Endothelial cell of hepatic sinusoid (primary cell): ENCODE measurements at regions not wholly inside any gene's neighbourhood (a gene's known extent, or its start where the extent isn't known, plus 50 kb on each side); places are given as distances from the start of the nearest gene placed in this dataset.

ENCODE experiments used
- in situ Hi-C: cut with HindIII; loops from 2 replicates; pipeline ENCODE4 v1.10.0; 2017; ENCODE audit warnings: low sequenced_read_pairs

DNA sequence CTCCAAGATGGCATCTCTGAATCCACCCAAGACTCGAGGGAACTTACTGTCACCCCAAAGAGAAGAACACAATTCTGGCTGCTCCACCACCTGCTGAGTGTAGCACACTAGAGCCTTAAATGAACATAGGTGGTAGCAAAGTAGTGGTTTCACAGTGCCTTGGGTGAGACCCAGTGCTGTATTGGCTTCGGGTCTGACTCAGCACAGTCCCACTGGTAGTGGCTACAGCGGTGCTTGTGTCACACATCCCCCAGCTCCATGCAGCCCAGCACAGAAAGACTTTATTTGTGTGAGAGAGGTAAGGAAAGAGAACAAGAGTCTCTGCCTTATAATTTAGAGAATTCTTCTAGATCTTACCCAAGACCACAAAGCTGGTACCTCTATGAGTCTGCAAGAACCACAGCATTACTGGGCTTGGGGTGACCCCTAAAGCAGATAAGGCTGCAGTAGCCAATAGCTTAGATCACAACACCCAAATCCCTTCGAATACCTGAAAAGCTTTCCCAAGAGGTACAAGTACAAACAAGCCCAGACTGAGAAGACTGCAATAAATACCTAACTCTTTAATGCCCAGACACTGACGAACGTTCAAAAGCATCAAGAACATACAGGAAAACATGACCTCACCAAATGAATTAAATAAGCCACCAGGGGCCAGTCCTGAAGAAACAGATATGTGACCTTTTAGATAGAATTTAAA lies 83.3 kb upstream of the SLC38A4 start:
- in situ Hi-C loops, result no loop called here

DNA sequence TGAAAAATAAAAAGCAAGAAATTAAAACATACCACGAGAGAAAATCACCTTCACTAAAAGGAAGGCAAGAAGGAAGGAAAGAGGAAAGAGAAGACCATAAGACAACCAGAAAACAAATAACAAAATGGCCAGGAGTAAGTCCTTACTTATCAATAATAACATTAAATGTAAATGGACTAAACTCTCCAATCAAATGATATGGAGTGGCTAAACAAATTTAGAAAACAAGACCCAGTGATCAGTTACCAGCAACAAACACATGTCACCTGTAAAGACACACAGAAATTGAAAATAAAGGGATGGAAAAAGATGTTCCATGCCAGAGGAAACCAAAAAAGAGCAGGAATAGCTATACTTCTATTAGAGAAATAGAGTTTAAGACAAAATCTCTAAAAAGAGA lies 85.0 kb upstream of the SLC38A4 start:
- in situ Hi-C loops, result no loop called here

DNA sequence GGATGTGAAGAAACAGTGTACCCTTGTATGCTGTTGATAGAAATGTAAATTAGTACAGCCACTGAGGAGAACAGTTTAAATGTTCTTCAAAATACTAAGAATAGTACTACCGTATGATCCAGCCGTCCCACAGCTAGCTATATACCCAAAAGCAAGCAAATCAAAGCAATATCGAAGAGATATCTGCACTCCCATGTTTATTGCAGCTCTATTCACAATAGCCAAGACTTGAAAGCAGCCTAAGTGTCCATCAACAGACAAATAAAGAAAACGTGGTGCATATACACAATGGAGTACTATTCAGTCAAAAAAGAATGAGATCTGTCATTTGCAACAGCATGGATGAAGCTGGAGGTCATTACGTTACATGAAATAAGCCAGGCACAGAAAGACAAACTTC lies 88.5 kb upstream of the SLC38A4 start:
- in situ Hi-C loops, result no loop called here

DNA sequence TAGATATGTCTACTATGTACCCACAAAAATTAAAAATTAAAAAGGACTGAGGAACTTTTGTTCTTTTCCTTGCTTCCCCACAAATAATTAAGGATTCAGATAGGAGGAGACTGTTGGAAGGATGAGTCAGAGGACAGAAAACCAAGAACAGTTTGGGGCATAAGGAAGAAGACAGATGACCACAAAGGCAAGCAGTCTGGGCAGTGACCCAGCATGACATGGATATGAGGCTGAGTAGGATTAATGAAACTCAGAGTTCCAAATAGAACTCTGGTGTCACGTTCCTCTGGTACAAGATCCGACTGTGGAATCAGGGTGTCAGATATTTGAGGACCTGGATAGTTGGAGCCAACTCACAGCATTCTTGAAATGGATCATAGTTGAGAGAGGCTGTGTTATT lies 89.3 kb upstream of the SLC38A4 start:
- in situ Hi-C loops, result no loop called here

DNA sequence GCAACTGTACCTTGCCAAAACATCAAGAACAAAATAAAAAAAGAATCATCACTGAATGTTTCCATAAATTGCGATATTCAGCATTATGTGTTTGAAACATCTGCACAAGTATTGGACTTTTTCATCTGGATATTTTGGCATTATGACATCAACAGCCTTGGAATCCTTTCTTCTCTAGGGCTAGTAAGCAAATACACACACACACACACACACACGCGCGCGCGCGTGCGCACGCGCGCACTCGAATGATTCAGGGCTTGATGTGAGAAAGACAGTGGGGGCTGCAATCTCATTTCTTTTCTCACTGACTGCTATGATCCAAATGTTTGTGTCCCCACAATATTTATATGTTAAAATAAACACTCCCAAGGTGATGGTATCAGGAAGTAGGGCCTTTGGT lies 90.0 kb upstream of the SLC38A4 start:
- in situ Hi-C loops, result no loop called here

DNA sequence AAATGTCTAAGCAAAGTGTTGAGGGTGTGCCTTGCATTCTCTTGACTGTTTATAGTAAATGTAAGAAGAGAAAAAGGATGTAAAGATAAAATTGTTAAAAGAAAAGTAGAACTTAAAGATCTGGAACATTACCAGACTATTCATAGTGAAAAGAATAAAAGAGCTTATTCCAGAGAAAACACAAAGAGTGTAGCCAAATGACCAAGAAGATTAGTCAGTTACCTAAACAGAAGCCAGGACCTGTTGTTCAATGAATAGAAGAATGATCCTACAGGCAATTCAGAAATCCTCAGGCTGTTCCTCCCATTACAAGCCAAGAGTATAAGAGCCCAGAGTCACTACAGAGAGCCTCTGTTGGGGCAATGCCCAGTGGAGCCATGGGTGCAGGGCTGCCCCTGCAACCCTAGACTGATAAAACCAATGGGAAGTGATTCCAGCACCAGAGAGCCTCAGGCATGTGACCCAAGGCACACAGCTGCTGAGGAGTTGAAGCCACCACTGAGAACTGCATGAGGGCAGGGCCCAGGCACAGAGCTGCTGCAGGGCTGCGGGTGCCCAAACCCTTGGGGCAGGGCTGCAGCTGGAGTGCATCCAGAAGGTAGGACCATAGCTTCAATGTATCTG lies 91.1 kb upstream of the SLC38A4 start:
- in situ Hi-C loops, result no loop called here

DNA sequence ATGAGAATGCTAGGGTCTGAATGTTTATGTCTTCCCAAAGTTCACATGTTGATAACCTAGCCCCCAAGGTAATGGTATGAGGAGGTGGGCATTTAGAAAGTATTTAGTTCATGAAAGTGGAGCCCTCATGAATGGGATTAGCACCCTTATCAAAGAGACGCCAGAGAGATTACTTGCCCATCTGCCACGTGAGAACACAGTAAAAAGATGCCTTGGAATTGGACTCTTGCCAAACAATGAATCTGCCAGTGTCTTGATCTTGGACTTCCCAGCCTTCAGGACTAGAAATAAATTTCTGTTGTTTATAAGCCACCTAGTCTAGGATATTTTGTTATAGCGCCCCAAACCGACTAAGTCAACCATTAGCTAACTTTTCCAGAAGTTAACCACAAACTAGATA lies 92.0 kb upstream of the SLC38A4 start:
- in situ Hi-C loops, result no loop called here

DNA sequence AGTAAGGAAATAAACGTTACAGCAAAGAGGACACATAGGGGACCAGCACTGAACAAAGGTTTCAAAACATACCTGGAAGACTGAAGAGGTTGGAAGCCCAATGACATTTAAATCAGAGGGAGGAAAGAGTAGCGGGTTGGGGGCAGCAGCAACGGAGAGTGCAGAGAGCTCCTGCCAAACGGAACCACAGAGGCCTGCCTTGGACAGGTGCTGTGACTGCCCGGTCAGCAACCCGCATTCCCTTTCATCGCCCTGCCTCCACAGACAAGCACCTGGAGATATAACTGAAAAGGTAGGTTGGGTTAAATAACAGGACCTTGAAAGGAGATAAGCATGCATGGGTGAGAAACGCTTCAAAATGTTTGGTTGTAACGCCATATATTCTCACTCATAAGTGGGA lies 92.8 kb upstream of the SLC38A4 start:
- in situ Hi-C loops, result no loop called here

DNA sequence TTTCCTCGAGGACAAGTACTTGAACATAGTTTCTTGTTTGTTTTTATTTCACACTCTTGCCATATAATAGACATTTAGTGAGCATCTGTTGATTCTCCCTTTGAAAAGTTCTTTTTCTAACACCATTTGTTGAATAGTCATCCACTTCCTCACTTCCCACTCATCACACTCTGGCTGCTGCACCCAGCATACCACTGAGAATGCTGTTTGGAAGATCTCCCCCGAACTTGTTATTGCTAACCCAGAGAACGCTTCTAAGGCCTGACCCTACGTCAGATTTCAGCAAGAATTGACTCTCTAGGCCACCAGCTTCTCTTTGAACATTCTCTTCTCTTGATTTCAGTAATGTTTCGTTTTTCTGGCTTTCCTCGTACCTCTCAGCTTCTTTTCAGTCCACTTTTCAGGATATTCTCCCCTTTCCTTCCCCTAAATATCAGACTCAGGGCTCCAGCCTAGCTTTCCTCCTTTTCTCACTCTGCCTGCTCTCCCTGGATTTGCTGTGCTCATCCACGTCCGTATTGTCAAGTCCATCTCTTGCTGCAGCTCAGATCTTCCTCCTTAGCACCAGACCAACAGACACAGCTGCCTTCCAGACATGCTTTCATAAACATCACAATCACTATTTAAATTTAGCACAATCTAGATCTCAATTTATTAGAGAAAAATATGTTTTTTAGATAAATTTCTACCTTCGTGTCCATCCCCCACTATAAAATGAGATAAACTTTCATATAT lies 94.0 kb upstream of the SLC38A4 start:
- in situ Hi-C loops, result no loop called here

DNA sequence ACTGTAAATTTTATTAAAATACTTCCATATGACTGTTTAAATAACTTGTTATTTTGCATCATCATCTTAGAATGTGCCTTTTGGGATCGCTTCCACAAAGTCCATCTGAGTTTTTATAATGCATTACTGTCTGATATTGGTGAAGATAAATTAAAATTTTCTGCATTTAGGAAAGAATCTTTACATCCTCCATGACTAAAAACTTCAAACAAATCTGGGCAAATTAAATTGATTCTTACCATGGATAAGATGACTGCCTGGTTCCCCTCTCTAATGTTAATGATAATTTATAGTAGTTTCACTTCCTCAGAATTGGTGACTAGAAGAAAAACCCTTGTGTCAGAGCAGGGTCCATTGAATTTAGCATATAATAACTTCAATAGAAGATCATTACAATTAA lies 94.7 kb upstream of the SLC38A4 start:
- in situ Hi-C loops, result no loop called here

DNA sequence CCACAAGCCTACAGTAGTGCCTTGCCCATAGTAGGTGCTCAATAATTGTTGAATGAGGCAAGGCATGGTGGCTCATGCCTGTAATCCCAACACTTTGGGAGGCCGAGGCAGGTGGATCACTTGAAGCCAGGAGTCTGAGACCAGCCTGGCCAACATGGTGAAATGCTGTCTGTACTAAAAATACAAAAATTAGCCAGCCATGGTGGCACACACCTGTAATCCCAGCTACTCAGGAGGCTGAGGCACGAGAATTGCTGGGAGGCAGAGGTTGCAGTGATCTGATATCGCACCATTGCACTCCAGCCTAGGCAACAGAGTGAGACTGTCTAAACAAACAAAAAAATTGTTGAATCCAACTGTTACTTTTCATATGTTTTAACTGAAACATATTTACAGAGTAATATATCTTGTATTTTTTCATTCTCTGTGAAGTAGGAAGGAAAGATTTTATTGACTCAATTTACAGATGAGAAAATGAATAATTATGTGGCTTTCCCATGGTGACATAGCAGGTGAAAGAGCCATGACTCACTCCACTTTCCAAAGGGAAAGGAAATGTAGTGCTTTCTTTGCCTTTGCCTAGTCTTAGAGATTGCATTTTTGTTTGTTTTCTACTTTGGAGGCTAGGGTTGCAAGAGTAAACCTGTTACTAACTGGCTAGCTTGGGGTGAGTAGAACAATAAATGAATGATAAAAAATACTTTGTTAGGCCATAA lies 95.4 kb upstream of the SLC38A4 start:
- in situ Hi-C loops, result no loop called here

DNA sequence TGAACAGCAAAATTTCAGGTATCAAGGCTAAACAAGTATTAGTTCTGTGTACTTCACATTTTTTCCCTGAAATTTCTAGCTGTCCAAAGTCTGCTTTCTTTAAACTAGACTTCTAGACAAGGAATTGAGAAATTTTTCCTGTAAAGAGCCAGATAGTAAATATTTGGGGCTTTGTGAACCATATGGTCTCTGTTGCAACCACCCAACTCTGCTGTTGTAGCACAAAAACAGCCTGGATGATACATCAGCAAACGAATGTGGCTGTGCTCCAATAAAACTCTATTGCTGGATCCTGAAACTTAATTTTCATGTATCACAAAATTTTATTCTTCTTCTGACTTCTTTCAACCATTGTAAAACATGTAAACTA lies 96.0 kb upstream of the SLC38A4 start:
- in situ Hi-C loops, result no loop called here

DNA sequence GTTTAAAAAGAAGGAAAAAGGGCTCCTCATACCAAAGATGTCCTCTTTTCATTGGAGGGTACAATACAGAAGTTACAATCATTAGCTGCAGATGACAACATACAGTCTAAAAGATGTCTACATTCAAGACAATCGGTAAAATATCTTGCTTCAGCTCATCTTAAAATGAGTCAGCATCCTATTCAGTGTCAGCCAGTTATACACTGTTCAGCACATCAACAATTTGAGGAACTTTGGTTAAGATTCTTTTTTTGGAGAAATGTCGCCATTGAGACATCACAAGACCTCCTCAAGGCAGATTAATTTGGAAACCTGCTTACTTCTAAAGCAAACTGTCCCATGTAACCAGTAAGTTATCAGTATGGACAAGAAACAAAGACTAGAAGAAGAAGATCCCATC lies 100.7 kb upstream of the SLC38A4 start:
- in situ Hi-C loops, result no loop called here

DNA sequence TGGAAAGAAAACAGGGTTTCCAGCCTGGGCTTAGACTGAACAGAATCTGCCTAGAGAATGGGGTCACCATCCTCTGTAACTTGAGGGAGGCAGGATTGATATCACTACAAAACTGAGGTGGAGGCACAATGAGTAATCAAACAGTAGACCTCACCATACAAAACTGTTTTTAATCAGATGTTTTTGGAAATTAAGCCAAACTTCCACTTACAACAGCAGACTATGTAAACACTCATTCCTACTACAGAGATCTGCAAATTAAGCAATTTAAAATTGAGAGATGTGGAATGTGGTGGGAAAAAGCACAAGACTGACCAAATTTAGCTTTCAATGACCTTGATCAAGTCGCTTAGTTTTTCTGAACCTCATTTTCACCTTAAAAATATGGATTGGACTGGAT lies 104.3 kb upstream of the SLC38A4 start:
- in situ Hi-C loops, result no loop called here

DNA sequence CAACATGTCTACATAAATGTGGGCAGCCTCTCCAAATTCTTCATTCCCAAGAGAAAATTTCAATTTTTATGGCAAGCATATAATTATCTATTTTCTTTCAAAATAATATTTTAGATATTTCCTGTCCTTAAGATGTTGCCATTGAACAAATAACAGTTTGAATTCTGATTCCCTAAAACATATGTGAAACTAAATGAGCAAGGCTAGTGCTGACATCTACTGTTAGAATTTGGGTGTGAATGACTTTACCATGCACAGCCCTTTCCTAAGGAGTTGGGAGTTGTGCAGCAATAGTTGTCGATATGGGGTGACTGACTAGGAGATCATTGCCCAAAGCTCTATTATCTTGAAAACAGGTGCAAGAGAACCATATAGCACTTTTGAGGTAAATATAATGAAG lies 108.2 kb upstream of the SLC38A4 start:
- in situ Hi-C loops, result no loop called here

DNA sequence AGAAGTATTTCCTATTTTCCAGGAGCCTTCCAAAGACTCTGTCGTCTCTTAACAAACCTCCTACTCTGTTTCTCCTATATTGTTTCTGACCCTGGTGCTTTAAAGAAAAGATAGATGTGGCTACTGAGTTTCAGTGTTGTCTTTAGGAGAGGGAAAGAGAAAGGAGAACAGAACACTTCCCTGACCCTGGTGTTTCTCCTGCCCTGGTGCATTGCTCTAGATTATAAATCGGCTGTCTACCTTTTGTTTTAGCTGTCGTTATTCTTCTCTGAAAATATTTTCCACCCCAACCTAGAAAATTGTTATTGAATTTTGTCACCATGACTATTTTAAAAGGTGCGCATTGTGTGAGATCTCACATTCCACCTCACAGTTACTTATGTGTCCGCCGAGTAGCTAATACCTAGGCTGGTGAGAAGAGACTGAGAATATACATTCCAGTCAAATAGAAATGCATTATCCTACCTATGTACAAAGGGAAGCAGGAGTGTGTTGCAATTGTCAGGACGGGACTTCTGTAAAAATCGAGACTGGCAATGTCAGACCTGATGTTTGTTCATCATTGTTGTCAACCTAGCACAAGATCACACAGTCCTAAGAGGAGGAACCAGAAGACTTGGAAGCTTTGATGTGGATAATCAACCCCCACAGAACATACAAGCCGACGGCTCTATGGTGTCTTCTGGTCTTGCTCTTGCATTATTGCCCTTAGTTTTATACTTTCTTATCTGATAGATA lies 108.7 kb upstream of the SLC38A4 start:
- in situ Hi-C loops, result no loop called here

DNA sequence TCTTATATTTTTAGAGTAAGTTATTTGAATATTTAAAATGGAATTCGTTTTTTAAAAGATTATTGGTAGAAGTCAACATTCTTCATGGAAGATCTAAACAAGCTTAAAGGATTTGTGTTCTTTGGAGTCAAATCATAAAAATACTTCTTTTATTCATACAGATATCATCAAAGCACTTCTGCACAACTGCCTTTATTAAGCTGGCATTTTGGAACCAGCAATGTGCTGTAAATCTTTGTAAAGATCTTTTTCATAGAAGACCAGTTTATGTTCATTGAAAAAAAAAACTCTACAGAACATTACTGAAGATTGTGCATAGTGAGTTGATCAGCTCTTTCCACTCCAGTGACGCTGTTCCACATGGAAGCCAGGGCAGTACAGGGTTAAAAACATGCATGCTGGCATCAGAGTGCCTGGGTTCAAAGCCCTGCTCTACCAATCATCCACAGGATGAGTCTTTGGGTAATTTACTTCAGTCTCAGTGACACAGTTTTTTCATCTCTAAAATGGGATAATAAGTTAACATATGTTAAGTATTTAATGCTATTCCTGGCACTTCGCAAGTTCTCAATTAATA lies 109.6 kb upstream of the SLC38A4 start:
- in situ Hi-C loops, result no loop called here

DNA sequence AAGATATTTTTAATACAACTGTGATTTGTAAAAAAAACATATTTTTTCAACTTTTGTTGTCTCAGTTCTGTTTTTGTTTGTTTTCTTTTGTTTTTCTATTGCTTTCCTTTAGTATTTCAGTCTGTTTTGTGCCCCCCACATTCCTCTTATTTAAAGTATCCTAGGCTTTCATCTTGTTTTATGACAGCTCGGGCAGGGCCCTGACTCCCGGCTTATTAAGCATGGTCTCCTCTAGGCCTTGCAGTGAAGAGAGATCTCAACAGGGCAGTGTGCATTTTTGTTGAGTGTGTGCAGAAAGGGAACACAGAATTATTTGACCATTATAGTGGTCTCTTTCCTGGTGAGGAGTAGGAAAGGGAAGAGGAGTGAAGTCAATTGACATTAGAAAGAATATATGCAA lies 110.2 kb upstream of the SLC38A4 start:
- in situ Hi-C loops, result no loop called here

DNA sequence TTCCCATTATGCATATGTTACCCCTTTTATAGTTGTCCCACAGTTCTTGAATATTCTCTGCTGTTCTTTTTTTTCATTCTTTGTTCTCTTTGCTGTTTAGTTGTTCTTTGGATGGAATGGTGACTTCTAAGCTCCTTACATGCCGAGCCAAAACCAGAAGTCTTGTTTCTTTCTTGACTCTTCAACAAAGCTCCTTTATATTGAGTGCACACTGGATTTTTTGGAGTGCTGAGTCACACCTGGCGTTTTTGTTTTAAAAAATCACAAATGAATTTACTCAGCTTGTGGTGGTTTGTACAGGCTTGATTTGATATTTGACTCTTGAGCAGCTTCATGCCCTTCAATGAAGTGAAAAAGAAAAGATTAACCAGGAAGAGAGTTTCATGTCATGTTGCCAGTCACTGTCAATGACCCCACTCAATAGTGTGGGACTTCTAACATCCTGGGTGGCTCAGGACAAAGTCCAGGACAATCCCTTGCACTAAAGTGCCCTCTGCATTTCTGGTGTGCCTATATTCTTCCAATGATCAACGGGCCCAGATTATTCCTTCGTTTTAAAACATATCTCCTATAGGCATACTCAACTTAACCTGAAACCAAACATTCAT lies 112.4 kb upstream of the SLC38A4 start:
- in situ Hi-C loops, result no loop called here

DNA sequence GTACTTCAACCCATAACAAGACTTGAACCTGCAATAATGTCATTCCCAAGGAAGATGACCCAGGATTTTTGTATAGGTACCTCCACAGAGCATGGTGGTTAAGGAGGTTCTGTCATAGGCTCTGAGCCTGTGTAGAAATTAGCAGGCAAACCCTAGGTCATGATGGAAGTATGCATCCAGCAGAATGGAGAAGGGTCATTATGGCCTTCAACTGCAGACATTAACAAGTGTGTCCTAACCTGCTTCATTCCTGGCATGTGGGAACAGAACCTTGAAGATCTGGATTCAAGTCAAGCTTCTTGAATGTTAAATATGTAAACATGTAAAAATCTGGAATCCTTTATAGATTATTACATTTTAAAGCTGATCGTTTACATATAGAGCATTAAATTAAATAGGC lies 116.2 kb upstream of the SLC38A4 start:
- in situ Hi-C loops, result no loop called here
